Lower leg skin (tissue), 4 donors: ENCODE measurements at regions not wholly inside any gene's neighbourhood (a gene's known extent, or its start where the extent isn't known, plus 50 kb on each side); places are given as distances from the start of the nearest gene placed in this dataset.

Source experiments
- DNase-seq, 2 donors: peaks; one replicate each; pipeline ENCODE4 v3.0.0-alpha.2; 2019; ENCODE audit warnings: low spot score in 2 of 2
- H3K4me3 ChIP-seq: fragments of 200-600 bp; sonication (generic); 2 replicates; pipeline ENCODE4 v1.5.1; 2017; ENCODE audit warnings: mild to moderate bottlenecking, low read depth; ENCODE audit not compliant: poor library complexity, severe bottlenecking
- POLR2A ChIP-seq, 2 donors: fragments of 450-650 bp; IDR thresholded peaks; one replicate each; pipeline ENCODE4 v1.6.1; 2016 to 2017; ENCODE audit warnings: antibody characterized with exemption in 2 of 2, mild to moderate bottlenecking in 1 of 2, moderate library complexity in 1 of 2
- WGBS, 2 donors: methylation state at CpG; one replicate each; pipeline ENCODE4 v1.1.5; 2018; 5-methylcytosine and 5-hydroxymethylcytosine counted together
- intact Hi-C: fragments of 100-400 bp; cut with DNase I; formaldehyde crosslinking; loops from one replicate; pipeline ENCODE4 v1.15.0; 2023; ENCODE audit warnings: low total_unique reads
- TF ChIP-seq, protein P1 (sequence below), 3 donors: fragments of 450-650 bp; IDR thresholded peaks; one replicate each; pipeline ENCODE4 v1.5.1; 2016; ENCODE audit warnings: antibody characterized with exemption in 3 of 3, mild to moderate bottlenecking in 3 of 3, moderate library complexity in 2 of 3

DNA sequence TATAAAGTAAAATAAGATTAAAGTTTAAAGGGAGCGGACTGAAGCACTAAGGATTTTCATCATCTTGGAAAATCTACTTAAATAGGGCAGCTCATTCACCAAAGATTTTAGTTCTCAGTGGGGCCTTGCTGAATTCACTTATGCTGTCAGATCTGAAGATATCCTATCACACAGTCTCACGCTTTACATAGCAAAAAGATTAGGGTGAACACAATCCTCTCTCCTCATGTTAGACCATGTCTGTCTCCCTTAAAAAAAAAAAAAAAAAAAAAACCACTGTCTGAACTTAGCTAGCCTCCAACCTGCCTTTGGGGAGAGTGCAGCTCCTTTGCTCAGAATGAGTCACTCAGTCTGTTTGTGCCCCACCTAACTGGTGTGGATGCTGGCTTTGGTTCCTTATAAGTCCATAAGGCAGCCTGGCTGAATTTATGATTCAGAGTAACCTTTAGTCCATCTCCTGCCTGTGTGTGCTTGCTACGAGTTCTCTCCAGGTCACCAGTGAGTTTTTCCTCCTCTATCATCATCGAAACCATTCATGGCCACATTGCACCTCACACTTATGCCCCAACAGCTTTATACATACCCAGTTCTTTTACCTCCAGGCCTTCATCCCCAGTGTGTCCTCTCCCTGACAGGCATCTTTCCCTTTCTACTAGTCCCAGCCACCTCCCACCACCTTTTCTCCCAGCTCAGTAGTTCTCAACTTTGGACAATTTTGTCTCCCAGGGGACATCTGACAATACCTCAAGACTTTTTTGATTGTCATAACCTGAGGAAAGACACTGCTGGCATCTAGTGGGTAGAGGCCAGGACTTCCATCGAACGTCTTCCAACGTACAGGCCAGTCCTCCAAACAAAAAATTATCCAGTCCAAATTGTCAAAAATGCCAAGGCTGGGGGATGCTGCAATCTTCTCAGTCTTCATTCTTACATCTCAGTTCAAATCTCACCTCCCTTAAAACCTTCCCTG is 220.7 kb upstream of the EMCN start:
- peak in 1 of 2 donors; percentile 21 for DNase-seq
- H3K4me3 ChIP-seq, result no peak overlapping the region
- TF ChIP-seq, protein P1, sequence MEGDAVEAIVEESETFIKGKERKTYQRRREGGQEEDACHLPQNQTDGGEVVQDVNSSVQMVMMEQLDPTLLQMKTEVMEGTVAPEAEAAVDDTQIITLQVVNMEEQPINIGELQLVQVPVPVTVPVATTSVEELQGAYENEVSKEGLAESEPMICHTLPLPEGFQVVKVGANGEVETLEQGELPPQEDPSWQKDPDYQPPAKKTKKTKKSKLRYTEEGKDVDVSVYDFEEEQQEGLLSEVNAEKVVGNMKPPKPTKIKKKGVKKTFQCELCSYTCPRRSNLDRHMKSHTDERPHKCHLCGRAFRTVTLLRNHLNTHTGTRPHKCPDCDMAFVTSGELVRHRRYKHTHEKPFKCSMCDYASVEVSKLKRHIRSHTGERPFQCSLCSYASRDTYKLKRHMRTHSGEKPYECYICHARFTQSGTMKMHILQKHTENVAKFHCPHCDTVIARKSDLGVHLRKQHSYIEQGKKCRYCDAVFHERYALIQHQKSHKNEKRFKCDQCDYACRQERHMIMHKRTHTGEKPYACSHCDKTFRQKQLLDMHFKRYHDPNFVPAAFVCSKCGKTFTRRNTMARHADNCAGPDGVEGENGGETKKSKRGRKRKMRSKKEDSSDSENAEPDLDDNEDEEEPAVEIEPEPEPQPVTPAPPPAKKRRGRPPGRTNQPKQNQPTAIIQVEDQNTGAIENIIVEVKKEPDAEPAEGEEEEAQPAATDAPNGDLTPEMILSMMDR (IDR thresholded peaks at IDR 0.05), result no peak
- no peak for TF ChIP-seq POLR2A (IDR thresholded peaks at IDR 0.05)
- intact Hi-C loops, result no loop called here
- 60 to 72% methylated on average over 7 of the region's 7 CpGs for WGBS, 2 donors

GRCh38 chr4:100736641-100737451 is 219.0 kb upstream of the EMCN start:
- intact Hi-C loops, result no loop called here
- 41 to 42% methylated on average over 2 of the region's 2 CpGs for WGBS, 2 donors

GRCh38 chr4:100728861-100729260 is 211.0 kb upstream of the EMCN start:
- no peak overlapping the region for H3K4me3 ChIP-seq
- intact Hi-C loops, result no loop called here
- WGBS, 2 donors, result 86 to 89% methylated on average over 4 of the region's 4 CpGs
- DNase-seq, result no peak
- no peak for TF ChIP-seq POLR2A (IDR thresholded peaks at IDR 0.05)
- TF ChIP-seq, protein P1 (IDR thresholded peaks at IDR 0.05), result no peak

More at GRCh38 chr4:100736641-100737451, 219.0 kb upstream of the EMCN start:
- peak in 1 of 2 donors; percentile 16 for DNase-seq
- TF ChIP-seq POLR2A (IDR thresholded peaks at IDR 0.05), result no peak
- TF ChIP-seq, protein P1 (IDR thresholded peaks at IDR 0.05), result no peak
- no peak overlapping the region for H3K4me3 ChIP-seq

- intact Hi-C loops, result no loop called here
- no peak overlapping the region for H3K4me3 ChIP-seq
- WGBS, 2 donors, result 84 to 87% methylated on average over 3 of the region's 3 CpGs
- TF ChIP-seq POLR2A (IDR thresholded peaks at IDR 0.05), result no peak
- TF ChIP-seq, protein P1 (IDR thresholded peaks at IDR 0.05), result no peak
- DNase-seq, result no peak
These were observed 205.1 kb upstream of the EMCN start for GRCh38 chr4:100722866-100723459.

GRCh38 chr4:100722133-100722532 is 204.3 kb upstream of the EMCN start:
- intact Hi-C loops, result no loop called here
- H3K4me3 ChIP-seq, result no peak overlapping the region
- no peak for TF ChIP-seq POLR2A (IDR thresholded peaks at IDR 0.05)
- TF ChIP-seq, protein P1 (IDR thresholded peaks at IDR 0.05), result no peak
- no peak for DNase-seq
- 56 to 72% methylated on average over 2 of the region's 2 CpGs for WGBS, 2 donors
